Keratinocyte (primary cell): ENCODE measurements at regions not wholly inside any gene's neighbourhood (a gene's known extent, or its start where the extent isn't known, plus 50 kb on each side); places are given as distances from the start of the nearest gene placed in this dataset.
"Not testable (repeated sequence)": the region's sequence is repeated elsewhere in the genome, so short reads cannot be mapped to it uniquely, and the experiment has no call there.

Experiments used
- DNase-seq: peaks from one replicate; pipeline ENCODE4 v3.0.0-alpha.2; 2011; ENCODE audit warnings: low read depth, missing footprints, low spot score
- FAIRE-seq: peaks from 2 replicates; lab custom pipeline; 2011; peaks lifted over from hg19 to GRCh38; lab: Jason Lieb, UNC
- H2AFZ ChIP-seq: 2 replicates; pipeline ENCODE4 v1.6.0; 2012; ENCODE audit warnings: low read length, control low read depth, inconsistent platforms; ENCODE audit not compliant: control insufficient read depth
- H3K27ac ChIP-seq: 2 replicates; pipeline ENCODE4 v1.5.1; 2011; ENCODE audit warnings: low read length; ENCODE audit not compliant: control insufficient read depth, insufficient read depth
- H3K27me3 ChIP-seq: 3 replicates; pipeline ENCODE4 v1.6.0; 2011; ENCODE audit warnings: low read length; ENCODE audit not compliant: control insufficient read depth, insufficient read depth; ENCODE audit errors: extremely low read depth
- H3K36me3 ChIP-seq, 2 experiments: 2 replicates in 1 of 2; 3 replicates in 1 of 2; pipeline ENCODE4 v1.5.1; 2011; ENCODE audit warnings: low read length in 2 of 2, mild to moderate bottlenecking in 1 of 2; ENCODE audit not compliant: control insufficient read depth in 2 of 2, insufficient read depth in 2 of 2; ENCODE audit errors: extremely low read depth in 1 of 2
- H3K4me1 ChIP-seq: 3 replicates; pipeline ENCODE4 v1.5.1; 2011; ENCODE audit warnings: low read length; ENCODE audit not compliant: control insufficient read depth, insufficient read depth; ENCODE audit errors: extremely low read depth
- H3K4me2 ChIP-seq: 3 replicates; pipeline ENCODE4 v1.6.0; 2011; ENCODE audit warnings: low read depth, low read length; ENCODE audit not compliant: control insufficient read depth, insufficient read depth; ENCODE audit errors: extremely low read depth
- H3K4me3 ChIP-seq, 3 experiments: fragments of 200-600 bp in 1 of 3; sonication (generic) in 1 of 3; 2 replicates in 2 of 3; 3 replicates in 1 of 3; pipeline ENCODE4 v1.5.1; 2011 to 2016; ENCODE audit warnings: low read length in 3 of 3, mild to moderate bottlenecking in 3 of 3, control low read depth in 2 of 3, inconsistent platforms in 1 of 3, low read depth in 1 of 3, mixed read lengths in 1 of 3, mixed run types in 1 of 3, moderate library complexity in 1 of 3; ENCODE audit not compliant: control insufficient read depth in 2 of 3, insufficient read depth in 2 of 3; ENCODE audit errors: extremely low read depth in 1 of 3
- H3K79me2 ChIP-seq: 2 replicates; pipeline ENCODE4 v1.6.0; 2012; ENCODE audit warnings: low read length; ENCODE audit not compliant: control insufficient read depth, insufficient read depth
- H3K9ac ChIP-seq: 3 replicates; pipeline ENCODE4 v1.6.0; 2011; ENCODE audit warnings: low read length; ENCODE audit not compliant: control insufficient read depth, insufficient read depth; ENCODE audit errors: extremely low read depth
- H3K9me1 ChIP-seq: 3 replicates; pipeline ENCODE4 v1.6.0; 2011; ENCODE audit warnings: low read length; ENCODE audit not compliant: control insufficient read depth, insufficient read depth; ENCODE audit errors: extremely low read depth
- H3K9me3 ChIP-seq: 2 replicates; pipeline ENCODE4 v1.5.1; 2012; ENCODE audit warnings: low read depth, low read length; ENCODE audit not compliant: control insufficient read depth
- H4K20me1 ChIP-seq: 3 replicates; pipeline ENCODE4 v1.6.0; 2011; ENCODE audit warnings: low read length; ENCODE audit not compliant: control insufficient read depth, insufficient read depth; ENCODE audit errors: extremely low read depth
- EZH2 ChIP-seq: IDR thresholded peaks from one replicate; pipeline ENCODE4 v1.6.1; 2012; ENCODE audit warnings: inconsistent platforms, mild to moderate bottlenecking, low read length, moderate library complexity
- dilution Hi-C: fragments of 300-500 bp; cut with MboI; formaldehyde crosslinking; loops from one replicate; pipeline ENCODE4 v1.7.0; 2020; ENCODE audit warnings: low sequenced_read_pairs; ENCODE audit not compliant: extremely low pct_ligation_motif_present
- TF ChIP-seq, protein P1 (sequence below), 3 experiments: IDR thresholded peaks in 1 of 3; conservative IDR thresholded peaks in 1 of 3; optimal IDR thresholded peaks in 1 of 3; 2 replicates in 2 of 3; 3 replicates in 1 of 3; pipeline versions ENCODE3 to v1.5.1; 2011; ENCODE audit warnings: low read length in 3 of 3, mild to moderate bottlenecking in 3 of 3, moderate library complexity in 2 of 3, control low read depth in 1 of 3, inconsistent platforms in 1 of 3; ENCODE audit not compliant: insufficient read depth in 2 of 3; ENCODE audit errors: extremely low read depth in 1 of 3

DNA sequence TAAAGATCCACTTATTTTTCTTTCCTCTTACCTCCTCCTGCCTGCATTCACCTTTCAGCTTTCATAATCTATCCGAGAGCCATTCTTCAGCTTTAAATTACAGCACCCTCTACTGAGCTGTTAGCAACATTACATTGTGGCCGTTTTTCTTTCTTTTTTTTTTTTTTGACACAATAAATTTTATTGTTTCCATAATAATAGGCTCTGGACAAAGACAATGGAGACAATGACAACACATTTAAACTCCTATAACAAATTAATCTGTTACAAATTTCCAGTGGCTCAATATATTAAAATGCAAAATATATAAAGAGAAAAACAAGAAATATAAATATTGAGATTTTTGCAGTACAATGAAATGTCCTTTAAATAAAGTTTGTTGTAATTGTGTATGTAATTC, 312.7 kb upstream of the COX7C start:
- H3K9ac ChIP-seq, H2AFZ ChIP-seq: not testable (repeated sequence)
- TF ChIP-seq, protein P1, sequence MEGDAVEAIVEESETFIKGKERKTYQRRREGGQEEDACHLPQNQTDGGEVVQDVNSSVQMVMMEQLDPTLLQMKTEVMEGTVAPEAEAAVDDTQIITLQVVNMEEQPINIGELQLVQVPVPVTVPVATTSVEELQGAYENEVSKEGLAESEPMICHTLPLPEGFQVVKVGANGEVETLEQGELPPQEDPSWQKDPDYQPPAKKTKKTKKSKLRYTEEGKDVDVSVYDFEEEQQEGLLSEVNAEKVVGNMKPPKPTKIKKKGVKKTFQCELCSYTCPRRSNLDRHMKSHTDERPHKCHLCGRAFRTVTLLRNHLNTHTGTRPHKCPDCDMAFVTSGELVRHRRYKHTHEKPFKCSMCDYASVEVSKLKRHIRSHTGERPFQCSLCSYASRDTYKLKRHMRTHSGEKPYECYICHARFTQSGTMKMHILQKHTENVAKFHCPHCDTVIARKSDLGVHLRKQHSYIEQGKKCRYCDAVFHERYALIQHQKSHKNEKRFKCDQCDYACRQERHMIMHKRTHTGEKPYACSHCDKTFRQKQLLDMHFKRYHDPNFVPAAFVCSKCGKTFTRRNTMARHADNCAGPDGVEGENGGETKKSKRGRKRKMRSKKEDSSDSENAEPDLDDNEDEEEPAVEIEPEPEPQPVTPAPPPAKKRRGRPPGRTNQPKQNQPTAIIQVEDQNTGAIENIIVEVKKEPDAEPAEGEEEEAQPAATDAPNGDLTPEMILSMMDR (optimal IDR thresholded peaks at IDR 0.05 in 1 of 3, IDR thresholded peaks at IDR 0.05 in 1 of 3, conservative IDR thresholded peaks at IDR 0.05 in 1 of 3; ENCODE audit: extremely low read depth in 1 of 3, insufficient read depth in 2 of 3, low read length in 3 of 3): peak in 1 of 3 experiments; percentile 18

DNA sequence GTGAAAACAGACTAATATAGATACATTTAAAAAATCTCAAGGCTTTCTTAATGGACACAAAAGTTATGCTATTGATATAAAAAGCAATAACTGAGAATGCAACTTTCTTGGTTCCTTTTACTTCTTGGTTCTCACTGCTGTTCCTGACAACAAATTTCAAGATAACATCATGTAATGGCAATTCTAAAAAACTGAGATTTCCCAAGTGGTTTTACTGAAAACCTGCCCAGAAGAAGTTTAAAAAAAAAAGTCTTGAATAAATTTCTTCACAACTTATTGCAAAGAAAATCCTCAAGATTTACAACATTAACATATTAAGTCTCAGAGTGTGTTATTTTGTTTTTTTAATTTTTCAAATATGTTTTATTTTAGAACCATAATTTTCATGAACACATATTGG, 302.8 kb upstream of the COX7C start:
- Histone ChIP-seq H3K4me3 (no peak overlapping the region), H2AFZ (no peak overlapping the region), H3K36me3 (no peaks in the 10 kb centered on the region), H3K4me1 (no peaks in the 10 kb centered on the region), H3K4me2 (no peak overlapping the region), H3K27me3 (no peaks in the 10 kb centered on the region), H3K9ac (no peak overlapping the region), H3K27ac (no peak overlapping the region), H4K20me1 (no peaks in the 10 kb centered on the region), H3K79me2 (no peaks in the 10 kb centered on the region), H3K9me1 (no peaks in the 10 kb centered on the region), H3K9me3 (no peaks in the 10 kb centered on the region)
- FAIRE-seq (no peak), DNase-seq (no peak)
- TF ChIP-seq, protein P1 (optimal IDR thresholded peaks at IDR 0.05 in 1 of 3, IDR thresholded peaks at IDR 0.05 in 1 of 3, conservative IDR thresholded peaks at IDR 0.05 in 1 of 3; ENCODE audit: extremely low read depth in 1 of 3, insufficient read depth in 2 of 3, low read length in 3 of 3): no peak
- TF ChIP-seq EZH2: no peak
- dilution Hi-C loops: no loop called here

More for the DNA sequence above, 312.7 kb upstream of the COX7C start:
- H3K9me1 ChIP-seq, DNase-seq, H3K27ac ChIP-seq, FAIRE-seq, H3K4me1 ChIP-seq, H3K36me3 ChIP-seq, H3K4me2 ChIP-seq, H3K79me2 ChIP-seq, H4K20me1 ChIP-seq, H3K9me3 ChIP-seq, H3K27me3 ChIP-seq, H3K4me3 ChIP-seq, dilution Hi-C loops: not testable (repeated sequence)
